H4 (cell line): ENCODE measurements at regions not wholly inside any gene's neighbourhood (a gene's known extent, or its start where the extent isn't known, plus 50 kb on each side); places are given as distances from the start of the nearest gene placed in this dataset.
A peak's percentile ranks its signal among the peaks of the same experiment; 100 is the strongest.

Source experiments
- DNase-seq: peaks from one replicate; pipeline ENCODE4 v3.0.0-alpha.2; 2015; ENCODE audit warnings: low spot score

DNA sequence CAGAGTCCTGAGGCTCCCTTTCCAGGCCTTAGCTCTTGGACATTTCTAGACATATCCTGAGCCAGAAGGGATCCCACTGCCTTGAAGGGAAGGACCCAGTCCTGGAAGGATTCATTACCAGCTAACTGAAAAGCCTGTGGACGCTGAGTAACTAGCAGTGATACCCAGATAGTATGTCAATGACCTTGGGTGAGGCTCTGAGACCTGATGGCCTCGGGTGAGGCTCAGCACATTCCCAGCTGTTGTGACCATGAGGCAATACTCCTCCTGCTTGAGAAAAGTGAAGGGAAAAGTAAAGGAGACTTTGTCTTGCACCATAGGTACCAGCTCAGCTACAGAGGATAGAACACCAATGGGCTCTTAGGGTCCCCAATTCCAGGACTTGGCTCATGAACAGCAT, 268.1 kb downstream of the DKK2 start:
- DNase-seq: no peak

- no peak for DNase-seq
These were observed 269.6 kb downstream of the DKK2 start for GRCh38 chr4:106766519-106766918.

DNA sequence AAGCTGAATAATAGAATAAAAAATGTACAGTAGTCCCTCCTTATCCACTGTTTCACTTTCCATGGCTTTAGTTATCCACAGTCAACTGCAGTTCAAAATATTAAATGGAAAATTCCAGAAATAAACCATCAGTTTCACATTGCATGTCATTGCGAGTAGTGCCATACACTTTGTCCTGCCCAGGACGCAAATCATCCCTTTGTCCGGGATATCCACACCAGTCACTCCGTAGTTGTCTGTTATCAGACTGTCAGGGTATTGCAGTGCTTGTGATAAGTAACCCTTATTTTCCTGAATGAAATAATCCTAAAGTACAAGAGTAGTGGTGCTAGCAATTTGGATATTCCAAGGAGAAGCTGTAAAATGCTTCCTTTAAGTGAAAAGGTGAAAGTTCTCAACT, 271.3 kb downstream of the DKK2 start:
- no peak for DNase-seq

DNA sequence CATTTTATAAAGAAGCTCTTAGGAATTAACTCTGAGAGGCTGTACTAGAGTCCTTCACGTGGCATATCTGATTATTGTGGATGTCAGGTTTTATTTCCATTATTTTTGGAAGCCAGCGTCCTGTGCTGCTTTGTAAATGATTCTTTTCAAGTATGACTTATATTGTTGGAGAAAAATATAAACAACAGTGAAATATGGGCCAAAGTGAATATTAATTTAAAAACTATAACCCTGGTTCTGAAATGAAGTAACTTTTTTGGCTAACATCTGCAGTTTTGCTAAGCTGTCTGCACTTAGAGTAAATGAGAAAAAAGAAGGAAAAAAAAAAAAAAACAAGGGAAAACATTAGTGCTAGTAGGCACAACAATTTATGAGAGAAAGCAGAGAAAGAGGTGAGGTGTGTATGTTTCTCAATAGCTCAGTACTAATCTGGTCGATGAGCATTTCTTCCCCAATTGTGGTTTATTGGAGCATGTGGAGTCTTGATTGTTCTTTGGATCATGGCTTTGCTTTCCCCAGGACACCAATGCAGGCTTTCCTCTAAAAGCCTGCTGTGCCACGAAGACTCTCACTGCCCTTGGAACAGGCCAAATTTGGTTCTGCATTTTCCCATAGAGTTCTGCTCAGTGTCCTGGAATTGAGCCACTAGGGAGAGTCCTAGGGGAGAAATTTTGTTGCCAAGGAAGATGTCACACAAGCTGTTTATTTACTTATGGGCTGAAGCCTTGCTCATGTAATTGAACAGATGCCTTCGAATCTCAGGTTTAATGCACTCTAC, 273.3 kb downstream of the DKK2 start:
- peak; percentile 12 for DNase-seq

DNA sequence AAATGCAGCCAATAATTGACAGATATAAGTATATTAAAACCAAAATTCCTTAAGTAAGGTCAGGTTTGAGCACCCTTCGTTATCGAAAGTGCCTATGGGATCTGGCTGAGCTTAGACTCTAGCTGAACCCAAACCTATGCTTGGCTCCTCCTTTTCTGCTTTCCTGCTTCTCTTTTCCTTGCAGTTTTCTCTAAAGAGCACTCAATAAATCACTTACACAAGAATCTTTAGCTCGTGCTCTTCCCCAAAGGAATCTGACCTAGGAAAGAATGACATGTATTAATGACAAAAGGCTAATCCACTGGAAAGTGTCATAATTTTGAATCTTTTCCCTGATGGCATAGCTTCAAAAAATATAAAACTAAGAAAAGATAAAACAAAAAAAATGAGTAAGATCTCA, 282.7 kb downstream of the DKK2 start:
- DNase-seq: no peak

DNA sequence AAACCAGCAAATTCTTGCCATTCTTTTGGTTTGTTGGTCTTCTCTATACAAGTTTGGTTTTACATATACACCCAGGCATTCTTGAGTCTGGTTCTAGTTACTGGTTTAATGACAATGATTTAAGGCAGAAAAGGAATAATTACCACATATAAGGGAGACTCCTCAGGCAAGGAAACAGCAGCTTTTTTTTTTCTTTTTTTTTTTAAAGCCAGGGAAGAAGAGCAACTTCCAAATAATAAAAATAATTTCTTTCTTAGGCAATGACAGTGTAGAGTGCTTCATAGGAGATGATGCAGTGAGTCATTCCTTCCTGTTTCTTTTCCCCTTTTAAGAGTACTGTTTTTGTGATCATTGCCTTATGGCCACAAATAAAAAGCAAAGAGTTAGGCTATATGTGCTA, 289.7 kb downstream of the DKK2 start:
- DNase-seq: no peak

DNA sequence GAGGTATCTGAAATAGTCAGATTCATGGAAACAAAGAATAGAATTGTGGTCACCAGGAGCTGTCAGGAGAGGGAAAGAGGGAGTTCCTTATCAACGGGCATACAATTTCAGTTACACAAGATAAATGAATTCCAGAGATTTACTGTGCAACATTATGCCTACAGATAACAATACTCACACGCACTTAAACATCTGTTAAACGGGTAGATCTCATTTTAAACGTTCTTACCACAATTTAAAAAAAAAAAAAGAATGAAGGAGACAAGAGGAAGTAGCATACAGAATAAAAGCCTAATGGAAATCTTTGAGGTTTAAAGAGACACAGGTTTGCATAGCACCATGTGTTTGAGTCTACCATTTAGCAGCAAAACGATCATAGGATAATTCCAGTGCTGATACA, 298.0 kb downstream of the DKK2 start:
- no peak for DNase-seq

DNA sequence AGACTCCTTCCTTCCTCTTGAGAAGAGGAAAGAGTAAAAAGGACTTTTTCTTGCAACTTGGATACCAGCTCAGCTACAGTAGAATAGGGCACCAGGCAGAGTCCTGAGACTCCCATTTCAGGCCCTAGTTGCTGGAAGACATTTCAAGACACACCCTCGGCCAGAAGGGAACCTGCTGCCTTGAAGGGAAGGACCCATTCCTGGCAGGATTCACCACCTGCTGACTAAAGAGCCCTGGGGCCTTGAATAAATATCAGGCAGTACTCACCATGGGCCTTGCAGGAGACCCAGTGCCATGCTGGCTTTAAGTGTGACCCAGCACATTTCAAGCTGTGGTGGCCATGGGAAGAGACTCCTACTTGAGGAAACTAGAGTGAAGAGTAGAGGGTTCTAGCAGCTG, 317.6 kb downstream of the DKK2 start:
- no peak for DNase-seq

GRCh38 chr4:106717091-106717490, 319.0 kb downstream of the DKK2 start:
- DNase-seq: no peak

- no peak for DNase-seq
These were observed 320.3 kb downstream of the DKK2 start for GRCh38 chr4:106715825-106716224.

GRCh38 chr4:106708464-106708816, 327.7 kb downstream of the DKK2 start:
- no peak for DNase-seq

- DNase-seq: no peak
These were observed 328.2 kb downstream of the DKK2 start for GRCh38 chr4:106707776-106708463.

- DNase-seq: no peak
These were observed 331.8 kb downstream of the DKK2 start for GRCh38 chr4:106704253-106704870.

DNA sequence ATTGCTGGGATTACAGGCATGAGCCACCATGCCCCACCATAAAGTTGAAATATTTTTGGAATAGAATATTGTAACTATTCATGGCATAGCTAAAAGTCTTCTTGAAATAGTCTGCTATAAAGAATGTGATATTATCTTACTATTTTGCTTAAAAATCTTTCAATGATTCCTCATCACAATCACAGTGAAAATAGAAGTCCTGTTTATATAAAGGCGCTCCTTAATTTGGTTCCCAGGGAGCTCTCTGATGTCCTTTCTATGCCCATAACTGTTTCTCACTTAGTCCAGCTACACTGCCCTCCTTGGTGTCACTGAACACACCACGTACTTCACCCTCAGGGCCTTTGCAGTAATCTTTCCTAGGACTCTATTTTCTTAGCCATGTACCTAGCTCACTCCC, 331.7 kb upstream of the GIMD1 start:
- DNase-seq: no peak

GRCh38 chr4:106698621-106699195, 330.1 kb upstream of the GIMD1 start:
- DNase-seq: no peak

DNA sequence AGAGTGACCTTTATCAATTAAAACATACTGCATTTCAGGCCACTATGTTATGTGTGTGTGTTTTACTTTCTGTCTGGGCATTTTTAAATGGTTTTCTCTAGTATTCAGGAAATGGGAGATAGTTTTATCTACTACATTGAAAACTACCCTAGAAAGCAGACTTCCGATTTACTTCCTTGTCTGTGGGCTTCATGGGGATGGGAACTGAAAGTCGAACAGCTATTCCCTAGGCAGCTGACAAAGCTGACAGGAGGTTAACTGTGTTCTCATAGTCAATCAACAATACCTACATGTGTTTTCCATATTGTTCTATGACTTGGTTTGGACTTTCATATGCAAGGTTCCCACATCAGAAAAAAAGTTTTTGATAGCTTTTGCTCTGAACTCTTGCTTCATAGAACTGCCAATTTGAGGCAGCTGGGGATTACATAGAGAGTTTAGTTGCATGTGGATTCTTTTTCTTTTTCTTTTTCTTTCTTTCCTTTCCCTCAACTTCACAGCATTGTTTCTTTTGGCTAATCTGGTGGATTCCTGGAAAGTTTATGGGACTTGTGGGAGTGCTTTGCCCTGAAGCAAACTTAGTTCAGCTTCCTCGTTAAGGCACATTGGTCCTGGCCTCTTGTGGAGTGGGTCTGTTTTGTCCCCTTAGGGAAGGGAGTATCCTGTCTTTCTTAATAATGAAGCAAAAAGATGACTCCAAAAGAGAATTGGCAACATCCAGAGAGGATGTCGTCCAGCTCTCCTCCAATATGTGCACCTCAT, 327.1 kb upstream of the GIMD1 start:
- no peak for DNase-seq

DNA sequence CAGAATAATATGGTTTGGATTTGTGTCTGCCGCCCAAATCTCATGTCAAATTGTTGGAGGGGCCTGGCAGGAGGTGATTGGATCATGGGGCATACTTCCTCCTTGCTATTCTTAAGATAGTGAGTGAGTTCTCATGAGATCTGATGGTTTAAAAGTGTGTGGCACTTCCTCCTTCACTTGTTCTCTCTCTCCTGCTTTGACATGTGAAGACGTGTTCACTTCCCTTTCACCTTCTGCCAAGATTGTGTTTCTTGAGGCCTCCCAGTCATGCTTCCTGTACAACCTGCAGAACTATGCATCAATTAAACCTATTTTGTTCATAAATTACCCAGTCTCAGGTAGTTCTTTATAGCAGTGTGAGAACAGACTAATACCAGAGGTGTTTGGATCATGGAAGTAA, 325.7 kb upstream of the GIMD1 start:
- DNase-seq: no peak

GRCh38 chr4:106691749-106692148, 323.2 kb upstream of the GIMD1 start:
- no peak for DNase-seq

- DNase-seq: peak; percentile 29
These were observed 321.9 kb upstream of the GIMD1 start for GRCh38 chr4:106690487-106690886.

GRCh38 chr4:106687026-106687425, 318.4 kb upstream of the GIMD1 start:
- no peak for DNase-seq

DNA sequence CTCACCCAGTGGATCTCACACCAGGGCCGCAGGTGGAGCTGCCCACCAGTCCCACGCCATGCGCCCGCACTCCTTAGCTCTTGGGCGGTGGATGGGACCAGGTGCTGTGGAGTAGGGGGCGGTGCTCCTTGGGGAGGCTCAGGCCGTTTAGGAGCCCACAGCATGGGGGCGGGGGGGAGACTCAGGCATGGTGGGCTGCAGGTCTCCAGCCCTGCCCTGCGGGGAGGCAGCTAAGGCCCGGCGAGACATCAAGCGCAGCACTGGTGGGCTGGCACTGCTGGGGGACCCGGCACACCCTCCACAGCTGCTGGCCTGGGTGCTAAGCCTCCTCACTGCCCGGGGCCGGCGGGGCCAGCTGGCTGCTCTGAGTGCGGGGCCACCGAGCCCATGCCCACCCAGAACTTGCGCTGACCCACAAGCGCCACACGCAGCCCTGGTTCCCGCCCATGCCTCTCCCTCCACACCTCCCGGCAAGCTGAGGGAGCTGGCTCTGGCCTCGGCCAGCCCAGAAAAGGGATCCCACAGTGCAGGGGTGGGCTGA, 312.9 kb upstream of the GIMD1 start:
- no peak for DNase-seq

DNA sequence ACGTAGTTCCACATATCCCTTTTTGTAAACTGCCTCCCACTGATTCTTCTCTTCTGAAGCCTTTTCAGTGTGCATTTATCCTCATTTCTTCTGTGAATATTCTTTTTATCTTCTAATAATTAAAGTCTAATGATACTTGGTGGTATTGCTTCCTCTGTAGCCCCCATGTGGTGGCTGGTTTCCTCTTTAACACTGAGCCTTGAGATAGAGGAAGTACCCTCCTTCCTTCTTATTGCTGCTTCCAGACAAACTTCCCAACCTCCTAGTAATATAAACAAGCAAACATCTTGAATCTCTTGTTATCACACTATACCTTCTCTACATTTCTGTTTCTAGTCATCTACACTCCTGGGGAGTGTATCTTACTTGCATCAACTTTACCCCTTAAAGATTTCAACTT, 310.5 kb upstream of the GIMD1 start:
- DNase-seq: no peak
